ENCODE measurements at regions not wholly inside any gene's neighbourhood (a gene's known extent, or its start where the extent isn't known, plus 50 kb on each side); places are given as distances from the start of the nearest gene placed in this dataset.

DNA sequence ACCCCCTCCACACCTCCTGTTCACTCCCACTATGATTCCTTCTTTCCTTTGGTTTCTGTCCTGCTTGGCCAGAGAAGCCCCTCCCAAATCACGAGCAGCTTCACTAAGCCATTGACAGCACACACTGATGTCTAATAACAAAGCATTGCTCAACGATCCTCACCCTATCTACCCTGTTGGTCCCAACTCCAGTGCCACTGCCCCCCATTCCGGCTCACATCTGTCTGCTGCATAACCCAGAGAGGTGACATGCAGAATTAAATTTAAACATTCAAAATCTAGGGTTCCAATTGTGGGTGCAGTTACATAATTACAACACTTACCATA is 236.9 kb downstream of the TTLL7 start:
- in situ Hi-C loops (cut with HindIII; ENCODE audit: low sequenced_read_pairs): no loop called here
- no peak for DNase-seq (ENCODE audit: low read depth, low spot score)
- TF ChIP-seq, protein P1, sequence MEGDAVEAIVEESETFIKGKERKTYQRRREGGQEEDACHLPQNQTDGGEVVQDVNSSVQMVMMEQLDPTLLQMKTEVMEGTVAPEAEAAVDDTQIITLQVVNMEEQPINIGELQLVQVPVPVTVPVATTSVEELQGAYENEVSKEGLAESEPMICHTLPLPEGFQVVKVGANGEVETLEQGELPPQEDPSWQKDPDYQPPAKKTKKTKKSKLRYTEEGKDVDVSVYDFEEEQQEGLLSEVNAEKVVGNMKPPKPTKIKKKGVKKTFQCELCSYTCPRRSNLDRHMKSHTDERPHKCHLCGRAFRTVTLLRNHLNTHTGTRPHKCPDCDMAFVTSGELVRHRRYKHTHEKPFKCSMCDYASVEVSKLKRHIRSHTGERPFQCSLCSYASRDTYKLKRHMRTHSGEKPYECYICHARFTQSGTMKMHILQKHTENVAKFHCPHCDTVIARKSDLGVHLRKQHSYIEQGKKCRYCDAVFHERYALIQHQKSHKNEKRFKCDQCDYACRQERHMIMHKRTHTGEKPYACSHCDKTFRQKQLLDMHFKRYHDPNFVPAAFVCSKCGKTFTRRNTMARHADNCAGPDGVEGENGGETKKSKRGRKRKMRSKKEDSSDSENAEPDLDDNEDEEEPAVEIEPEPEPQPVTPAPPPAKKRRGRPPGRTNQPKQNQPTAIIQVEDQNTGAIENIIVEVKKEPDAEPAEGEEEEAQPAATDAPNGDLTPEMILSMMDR (IDR thresholded peaks at IDR 0.05; ENCODE audit: low read depth, low read length): no peak
- H3K4me3 ChIP-seq (ENCODE audit: low read depth, low read length): no peak overlapping the region

DNA sequence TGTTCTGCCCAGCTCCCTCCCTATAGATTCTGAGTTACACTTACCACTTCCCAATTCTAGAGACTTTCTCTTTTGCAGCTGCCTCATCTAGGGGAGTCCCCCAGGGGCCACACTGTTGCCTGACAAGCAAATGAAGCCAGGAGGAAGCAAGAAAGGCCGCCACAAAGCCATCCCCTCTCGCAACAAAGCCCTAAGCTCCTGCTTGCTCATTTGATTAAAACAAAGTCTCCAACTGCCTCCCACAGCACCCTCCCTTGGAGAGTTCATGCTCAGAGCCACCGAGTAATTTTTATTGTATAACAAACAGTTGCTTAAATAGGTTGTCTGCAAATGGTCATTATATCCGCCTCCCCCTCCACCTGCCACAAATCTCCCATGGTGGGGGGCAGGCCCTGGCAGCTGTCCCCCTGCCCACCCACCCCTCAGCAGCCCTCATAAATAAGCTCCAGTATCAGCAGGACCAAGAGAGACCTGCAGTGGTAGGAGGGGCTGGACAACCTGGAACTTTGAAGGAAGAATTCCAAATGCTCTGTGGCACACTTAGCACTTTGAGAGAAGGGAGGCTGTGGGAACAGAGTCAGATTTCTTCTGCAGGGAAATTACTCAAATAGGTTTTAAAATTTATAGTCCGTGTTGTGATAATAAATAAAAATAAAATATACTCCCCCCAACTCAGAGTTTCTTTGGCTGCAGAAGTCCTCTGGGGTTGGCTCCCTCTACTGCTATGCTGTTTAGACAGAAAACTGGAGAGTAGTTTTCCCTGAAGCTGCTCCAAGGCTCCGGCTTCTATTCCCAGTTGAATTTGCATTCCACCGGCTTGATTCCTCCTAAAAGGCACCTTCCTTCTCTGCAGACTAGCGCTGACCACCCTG is 237.5 kb downstream of the TTLL7 start:
- TF ChIP-seq, protein P1 (IDR thresholded peaks at IDR 0.05; ENCODE audit: low read depth, low read length): no peak
- DNase-seq (ENCODE audit: low read depth, low spot score): no peak
- no peak overlapping the region for H3K4me3 ChIP-seq (ENCODE audit: low read depth, low read length)
- in situ Hi-C loops (cut with HindIII; ENCODE audit: low sequenced_read_pairs): no loop called here

DNA sequence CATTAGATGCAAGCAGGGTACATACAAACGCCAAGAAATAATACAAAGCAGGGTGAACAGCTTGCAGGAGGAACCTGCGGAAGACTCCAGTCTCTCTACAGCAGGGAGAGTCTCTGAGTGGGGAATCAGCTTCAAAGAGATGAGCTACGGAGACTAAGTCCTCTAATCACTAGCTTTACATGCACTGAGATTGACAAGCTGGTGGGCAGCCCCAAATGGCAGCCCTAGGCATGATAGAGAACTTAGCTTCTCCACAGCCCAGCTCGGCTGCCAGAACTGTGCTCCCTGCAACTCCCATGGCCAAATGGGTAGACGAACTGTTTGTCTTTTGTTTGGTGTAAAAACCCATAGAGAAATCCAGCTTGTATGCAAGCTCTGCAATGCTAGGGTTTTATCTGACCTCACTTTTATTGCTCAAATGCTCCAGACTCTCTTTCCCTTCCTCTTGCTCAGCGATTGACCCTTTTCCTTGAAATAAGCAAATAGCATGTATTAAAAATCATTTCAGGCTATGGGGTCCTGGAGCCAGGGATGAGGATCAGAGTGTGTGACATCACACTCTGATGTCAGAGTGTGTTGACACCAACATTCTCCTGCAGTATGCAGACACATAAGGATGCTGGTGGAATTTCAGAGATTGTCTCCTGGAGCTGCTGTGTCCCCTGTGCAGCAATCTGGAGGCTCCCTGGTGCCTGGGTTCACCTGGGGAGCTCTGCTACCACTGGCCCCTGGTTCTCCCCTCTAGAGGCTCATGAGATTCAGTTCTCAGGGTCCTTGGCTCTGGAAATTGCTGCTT is 238.5 kb downstream of the TTLL7 start:
- DNase-seq (ENCODE audit: low read depth, low spot score): no peak
- TF ChIP-seq, protein P1 (IDR thresholded peaks at IDR 0.05; ENCODE audit: low read depth, low read length): no peak
- in situ Hi-C loops (cut with HindIII; ENCODE audit: low sequenced_read_pairs): no loop called here
- no peak overlapping the region for H3K4me3 ChIP-seq (ENCODE audit: low read depth, low read length)

DNA sequence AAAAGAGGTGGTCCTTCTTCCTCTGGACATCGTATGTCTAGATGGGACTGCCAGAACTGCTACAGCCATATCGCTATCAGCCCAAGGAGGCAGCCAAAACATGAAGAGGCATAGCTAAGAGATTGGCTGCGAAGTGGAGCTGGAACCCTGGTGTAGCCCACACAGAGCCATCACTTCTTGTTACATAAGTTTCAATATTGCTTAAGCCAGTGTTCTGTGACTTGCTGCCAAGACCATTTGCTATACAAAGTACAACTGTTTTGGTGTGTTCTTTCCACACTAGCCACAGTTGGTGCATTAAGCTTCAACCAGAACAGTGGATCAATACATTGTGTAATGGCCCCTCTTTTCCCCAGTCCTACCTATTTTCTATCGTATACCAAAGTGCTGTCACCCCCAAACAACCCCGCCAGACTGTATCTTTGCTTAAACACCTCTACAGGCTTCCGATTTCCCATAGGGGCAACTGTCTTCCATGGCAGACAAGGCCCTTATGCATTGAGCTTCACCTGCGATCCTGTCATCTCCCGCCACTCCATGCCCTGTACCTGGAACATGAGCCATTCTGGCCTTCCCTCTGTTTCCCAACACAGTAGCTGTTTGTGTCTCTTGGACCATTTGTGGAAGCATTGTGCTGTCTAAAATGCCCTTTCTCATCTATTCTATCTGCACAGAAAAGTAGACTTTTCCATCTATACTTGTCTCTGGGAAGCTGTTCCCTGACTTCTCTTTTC is 241.8 kb downstream of the TTLL7 start:
- in situ Hi-C loops (cut with HindIII; ENCODE audit: low sequenced_read_pairs): no loop called here
- DNase-seq (ENCODE audit: low read depth, low spot score): no peak
- H3K4me3 ChIP-seq (ENCODE audit: low read depth, low read length): no peak overlapping the region
- TF ChIP-seq, protein P1 (IDR thresholded peaks at IDR 0.05; ENCODE audit: low read depth, low read length): no peak

DNA sequence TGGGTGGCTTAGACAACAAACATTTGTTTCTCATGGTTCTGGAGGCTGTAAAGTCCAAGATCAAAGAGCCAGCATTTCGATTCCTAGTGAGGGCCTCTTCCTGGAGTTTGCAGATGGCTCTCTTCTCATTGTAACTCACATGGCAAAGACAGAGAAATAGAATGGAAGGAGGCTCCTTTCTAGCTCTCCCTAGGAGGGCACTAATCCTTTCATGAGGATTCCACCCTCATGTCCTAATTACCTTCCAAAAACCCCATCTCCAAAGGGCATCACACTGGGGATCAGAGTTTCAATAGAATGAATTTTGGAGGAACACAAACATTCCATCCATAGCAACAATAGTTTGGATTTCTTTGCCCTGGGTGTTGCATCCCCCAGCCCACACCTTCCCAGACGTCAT is 247.3 kb downstream of the TTLL7 start:
- in situ Hi-C loops (cut with HindIII; ENCODE audit: low sequenced_read_pairs): no loop called here
- H3K4me3 ChIP-seq (ENCODE audit: low read depth, low read length): no peak overlapping the region
- TF ChIP-seq, protein P1 (IDR thresholded peaks at IDR 0.05; ENCODE audit: low read depth, low read length): no peak
- no peak for DNase-seq (ENCODE audit: low read depth, low spot score)

DNA sequence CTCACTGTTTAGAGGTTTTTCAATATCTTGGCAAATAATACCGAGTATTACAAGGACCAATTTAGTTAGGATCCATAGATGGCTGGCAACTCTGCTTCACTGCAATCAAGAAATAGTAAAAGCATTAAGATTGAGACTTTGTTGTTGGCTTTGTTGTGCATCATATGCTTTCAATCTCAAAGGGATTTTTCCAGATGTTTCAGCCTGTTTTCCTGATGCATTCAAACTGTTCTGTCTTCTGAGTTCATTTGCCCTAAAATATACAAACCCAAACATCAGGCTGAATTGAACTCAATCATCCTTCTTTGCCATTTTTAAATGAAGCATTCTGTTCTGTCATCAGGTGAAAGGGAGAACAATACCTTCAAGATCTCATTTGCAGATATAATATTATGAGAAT is 248.7 kb downstream of the TTLL7 start:
- TF ChIP-seq, protein P1 (IDR thresholded peaks at IDR 0.05; ENCODE audit: low read depth, low read length): no peak
- in situ Hi-C loops (cut with HindIII; ENCODE audit: low sequenced_read_pairs): no loop called here
- DNase-seq (ENCODE audit: low read depth, low spot score): no peak
- no peak overlapping the region for H3K4me3 ChIP-seq (ENCODE audit: low read depth, low read length)

Data from astrocyte of the spinal cord (primary cell).